HG03108 (cell line): ENCODE measurements at regions not wholly inside any gene's neighbourhood (a gene's known extent, or its start where the extent isn't known, plus 50 kb on each side); places are given as distances from the start of the nearest gene placed in this dataset.

Source experiments
- ATAC-seq: cut with Tn5 transposase; IDR thresholded peaks from one replicate; pipeline ENCODE4 v1.9.1; 2021; ENCODE audit warnings: moderate library complexity; ENCODE audit not compliant: unreplicated experiment

DNA sequence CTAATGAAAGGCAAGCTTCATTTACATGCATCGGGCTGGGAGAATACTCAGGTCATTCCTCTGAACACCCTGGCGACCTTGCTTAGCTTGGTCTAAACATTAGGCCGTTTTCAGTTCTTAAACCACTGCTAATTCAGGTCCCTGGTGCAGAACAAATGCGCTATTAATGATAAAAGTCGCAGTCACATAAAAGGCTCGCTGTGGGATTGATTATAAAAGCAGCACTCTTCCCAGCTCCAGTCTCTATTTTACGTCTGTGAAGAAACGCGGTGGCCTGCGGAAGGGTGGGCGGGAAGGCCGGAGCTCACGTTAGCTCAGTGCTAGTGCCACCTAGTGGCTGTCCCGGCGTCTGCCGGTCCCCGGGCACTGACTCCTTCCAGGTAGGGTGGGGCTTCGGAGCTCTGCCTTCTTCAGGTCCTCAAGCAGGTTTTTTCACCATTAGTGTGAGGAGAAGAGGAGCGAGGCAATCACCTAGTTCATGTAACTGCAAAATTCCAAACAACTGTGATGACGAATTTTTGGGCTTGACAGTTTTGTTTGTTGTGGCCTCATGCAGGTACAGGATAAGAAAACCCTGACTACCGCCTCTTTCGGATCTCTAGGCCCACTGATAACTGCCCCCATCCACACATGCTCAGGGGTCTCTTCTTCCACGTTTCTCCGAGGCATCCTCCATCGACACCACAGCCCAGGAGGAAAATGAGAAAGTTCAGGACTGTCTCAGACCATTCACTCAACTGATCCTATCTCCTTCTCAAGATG, 66.5 kb upstream of the CLMP start:
- ATAC-seq, result peak; percentile 68

DNA sequence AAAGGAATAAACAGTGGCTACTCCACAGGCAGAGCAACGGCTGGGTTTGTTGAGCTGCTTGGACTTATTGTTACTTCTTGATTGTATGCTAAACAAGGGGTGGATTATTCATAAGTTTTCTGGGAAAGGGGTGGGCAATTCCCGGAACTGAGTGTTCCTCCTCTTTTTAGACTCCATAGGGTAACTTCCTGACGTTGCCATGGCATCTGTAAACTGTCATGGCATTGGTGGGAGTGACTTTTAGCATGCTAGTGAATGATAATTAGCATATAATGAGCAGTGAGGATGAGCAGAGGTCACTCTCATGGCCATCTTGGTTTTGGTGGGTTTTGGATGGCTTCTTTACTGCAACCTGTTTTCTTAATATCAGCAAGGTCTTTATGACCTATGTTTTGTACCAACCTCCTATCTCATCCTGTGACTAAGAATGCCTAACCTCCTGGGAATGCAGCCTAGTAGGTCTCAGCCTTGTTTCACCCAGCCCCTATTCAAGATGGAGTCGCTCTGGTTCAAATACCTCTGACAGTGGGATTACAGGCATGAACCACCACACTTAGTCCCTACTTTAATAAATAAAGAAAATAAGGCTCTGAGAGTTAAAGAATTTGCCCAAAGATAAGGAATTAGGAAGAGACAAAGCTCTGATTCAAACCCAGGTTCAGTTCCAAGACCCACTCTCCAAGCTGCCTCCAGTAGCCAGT, 65.6 kb upstream of the CLMP start:
- no peak for ATAC-seq

DNA sequence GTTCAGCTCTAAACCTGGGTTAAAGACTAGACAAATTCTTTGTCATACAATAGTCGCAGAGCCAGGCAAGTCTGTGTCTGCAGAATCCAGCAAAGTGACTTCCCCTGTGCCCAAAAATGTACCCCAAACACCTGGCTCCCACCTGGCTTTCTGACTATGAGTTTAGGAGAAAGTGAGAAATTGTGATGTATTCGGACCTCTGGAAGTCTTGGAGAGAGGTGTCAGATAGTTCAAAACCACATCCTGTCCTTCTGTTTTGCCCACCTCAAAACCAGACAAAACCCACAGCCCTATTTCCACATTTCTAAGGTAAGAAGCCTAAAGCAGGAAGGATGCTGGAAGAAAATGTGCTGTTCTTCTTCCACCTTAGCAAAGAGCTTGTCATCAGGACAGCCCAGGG, 63.8 kb upstream of the CLMP start:
- ATAC-seq, result no peak

DNA sequence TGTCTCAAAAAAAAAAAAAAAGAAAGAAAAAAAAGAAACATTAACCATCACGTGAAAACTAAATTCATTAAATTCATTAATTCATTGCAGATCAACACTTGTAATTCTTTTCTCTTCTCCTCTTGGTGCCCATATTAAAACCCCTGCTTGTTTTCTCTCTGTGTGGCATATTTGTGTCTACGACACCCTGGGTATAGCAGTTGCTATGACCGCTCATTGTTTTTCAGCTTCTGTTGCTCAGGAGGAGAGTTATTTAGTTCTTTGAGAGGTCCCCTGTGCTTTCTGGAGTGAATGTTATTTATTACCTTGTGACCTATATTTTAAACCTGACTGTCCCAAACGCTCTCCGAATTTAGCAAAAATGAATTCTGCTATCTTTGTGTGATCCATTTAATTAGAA, 62.3 kb upstream of the CLMP start:
- no peak for ATAC-seq

DNA sequence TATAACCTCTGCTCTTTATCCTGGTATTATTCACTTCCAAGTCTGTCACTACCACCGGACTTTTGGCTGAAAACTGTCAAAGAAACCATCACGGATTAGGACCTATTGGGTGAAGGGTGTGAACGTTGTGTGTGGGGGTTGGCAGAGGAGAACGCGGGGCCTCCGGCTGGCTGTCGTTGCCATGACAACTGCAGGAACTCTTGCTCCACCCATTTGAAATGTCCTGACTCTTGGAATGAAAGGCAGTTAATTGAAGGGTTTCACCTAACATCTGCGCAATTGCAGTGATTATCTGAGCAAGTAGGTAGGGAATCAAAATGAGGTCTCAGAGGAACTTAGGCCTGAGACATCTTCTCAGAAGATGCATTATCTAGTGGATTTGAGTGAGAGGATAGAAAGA, 60.9 kb upstream of the CLMP start:
- ATAC-seq, result no peak

DNA sequence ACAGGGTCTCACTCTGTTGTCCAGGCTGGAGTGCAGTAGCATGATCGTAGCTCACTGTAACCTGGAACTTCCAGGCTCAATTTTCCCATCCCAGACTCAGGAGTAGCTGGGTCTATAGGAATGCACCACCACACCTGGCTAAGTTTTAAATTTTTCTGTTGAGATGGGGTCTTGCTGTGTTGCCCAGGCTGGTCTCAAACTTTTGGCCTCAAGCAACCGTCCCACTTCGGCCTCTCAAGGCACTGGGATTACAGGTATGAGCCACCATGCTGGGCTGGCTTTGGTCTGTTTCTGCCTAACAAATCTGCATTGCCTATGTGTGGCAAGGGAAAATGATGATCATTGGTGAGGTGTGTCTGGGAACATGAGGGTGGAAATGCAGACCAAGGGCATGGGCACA, 59.3 kb upstream of the CLMP start:
- ATAC-seq, result no peak

DNA sequence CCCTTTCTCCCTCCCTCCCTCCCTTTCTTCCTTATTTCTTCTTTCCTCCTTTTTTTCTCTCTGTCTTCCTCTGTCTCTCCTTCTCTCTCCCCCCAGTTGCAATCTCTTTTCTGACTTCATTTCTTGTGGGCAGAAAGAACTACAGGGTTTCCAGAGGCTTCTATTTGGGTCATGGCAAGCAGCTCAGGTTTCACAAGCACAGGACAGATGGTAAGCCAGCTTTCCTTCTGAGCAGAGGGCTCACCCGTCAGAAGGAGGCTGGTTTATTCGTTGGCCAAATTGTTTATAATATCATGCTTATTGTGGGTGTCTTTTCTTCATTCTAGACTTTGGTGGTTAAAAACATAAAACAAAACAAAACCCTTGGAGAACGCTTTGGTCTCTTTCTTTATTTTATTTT, 58.9 kb upstream of the CLMP start:
- ATAC-seq, result no peak

DNA sequence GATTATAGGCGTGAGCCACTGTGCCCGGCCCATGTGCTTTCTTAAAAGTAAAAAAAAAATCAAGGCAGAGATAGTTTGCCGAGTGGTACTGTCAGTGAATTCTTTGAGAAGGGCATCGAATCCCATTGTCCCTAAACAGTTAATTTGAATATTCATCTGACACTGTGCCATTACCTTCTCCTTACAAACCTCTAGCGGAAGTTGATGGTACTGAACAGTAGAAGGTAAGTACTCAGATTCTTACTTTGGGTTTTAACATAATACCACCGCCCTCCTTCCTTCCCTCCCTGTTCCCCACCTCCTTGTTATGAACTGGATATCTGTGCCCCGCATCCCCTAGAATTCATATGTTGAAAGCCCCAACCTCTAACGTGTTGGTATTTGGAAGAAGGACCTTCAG, 58.2 kb upstream of the CLMP start:
- no peak for ATAC-seq

DNA sequence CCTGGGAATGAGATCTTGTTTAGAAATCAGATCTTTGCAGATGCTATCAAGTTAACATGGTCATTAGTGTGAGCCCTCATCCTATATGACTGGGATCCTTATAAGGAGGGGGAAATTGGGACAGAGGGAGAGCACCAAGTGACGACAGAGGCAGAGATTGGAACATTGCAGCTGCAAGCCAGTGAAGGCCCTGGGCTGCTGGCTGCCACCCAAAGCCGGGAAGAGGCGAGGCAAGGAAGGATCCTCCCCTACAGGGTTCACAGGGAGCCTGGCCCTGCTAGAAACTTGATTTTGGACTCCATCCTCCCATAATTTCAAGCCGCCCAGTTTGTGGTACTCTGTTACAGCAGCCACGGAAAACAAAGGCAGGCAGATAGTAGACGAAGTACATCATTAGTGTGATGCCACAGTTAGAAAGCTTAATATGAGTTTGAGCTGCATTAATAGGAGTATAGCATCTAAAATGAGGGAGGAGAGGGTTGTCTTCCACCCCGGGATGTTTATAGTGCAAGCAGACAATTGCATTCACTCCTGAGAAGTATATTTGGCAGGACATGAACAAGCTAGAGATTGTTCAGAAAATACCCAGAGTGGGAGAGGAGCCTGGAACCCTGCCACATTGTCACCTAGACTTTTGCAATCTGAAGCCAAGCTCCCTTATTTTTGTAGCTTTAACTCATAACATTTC, 56.8 kb upstream of the CLMP start:
- ATAC-seq, result no peak

DNA sequence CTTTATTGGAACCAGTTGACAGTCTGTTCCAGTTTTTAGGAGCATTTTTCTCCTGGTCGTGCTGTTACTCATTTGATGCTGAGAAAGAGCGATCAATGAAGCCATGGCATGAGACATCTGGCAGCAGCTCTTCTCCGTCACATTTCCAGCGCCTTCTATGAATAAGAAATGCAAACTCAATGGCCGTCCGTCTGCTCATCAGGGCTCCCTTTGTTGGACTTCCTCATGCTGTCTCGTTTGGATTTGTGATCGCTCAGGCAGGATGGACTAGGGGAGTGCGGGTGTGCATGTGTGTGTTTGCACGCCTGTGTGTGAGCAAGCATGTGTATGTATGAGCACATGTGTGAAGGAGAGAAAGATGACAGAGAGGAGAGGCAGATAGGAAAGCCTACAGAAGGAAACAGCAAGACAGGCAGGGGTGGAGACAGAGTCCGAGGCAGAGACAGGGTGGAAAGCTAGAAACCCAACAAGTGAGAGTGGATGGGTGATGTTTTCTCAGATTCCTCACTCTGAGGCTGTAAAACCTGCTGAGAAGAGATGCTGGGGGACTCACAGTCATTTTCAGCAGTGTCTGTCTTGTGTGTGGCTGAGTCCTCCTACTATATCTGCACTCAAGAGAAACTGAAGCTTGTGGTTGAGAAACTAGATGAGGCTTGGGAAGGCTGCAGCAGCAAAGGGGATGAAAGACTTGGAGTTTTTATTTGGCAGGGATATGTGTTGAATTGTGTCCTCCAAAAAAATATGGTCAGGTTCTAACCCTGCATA, 56.0 kb upstream of the CLMP start:
- ATAC-seq, result no peak

DNA sequence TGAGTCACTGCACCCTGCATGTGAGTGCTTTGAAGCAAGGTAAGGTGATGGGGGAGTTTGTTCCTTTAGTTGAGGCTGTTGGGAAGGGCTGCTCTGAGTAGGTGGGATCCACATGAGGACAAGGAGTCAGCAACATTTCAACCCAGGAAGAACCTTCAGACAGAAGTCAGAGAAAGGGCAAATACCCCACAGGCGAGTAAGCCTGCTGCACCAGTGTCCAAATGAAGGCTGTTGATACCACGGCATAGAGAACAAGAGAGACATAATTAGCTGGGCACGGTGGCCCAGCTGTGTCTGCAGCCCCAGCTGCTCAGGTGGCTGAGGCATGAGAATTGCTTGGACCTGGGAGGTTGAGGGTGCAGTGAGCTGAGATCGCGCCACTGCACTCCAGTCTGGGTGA, 54.3 kb upstream of the CLMP start:
- ATAC-seq, result no peak

DNA sequence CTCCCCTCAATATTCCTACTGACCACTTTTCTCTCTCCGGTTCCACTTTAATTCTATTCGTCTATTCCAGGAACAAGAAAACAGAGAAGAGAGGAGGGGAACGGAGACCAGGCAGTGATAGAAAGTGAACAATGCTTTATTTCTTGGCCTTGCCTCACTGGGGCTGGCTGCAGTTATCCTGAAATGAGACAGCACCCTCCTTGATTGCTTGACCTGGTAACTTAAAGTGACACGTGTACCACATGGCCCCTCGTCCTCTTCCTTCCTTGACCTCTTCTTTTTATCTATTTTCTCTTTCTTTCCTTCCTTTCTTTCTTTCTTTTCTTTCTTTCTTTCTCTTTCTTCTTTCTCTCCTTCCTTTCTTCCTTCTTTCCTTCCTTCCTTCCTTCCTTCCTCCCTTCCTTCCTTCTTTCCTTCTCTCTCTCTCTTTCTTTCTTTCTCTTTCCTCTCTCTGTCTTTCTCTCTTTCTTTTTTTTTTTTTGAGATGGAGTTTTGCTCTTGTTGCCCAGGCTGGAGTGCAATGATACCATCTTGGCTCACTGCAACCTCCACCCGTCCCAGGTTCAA, 52.8 kb upstream of the CLMP start:
- no peak for ATAC-seq

DNA sequence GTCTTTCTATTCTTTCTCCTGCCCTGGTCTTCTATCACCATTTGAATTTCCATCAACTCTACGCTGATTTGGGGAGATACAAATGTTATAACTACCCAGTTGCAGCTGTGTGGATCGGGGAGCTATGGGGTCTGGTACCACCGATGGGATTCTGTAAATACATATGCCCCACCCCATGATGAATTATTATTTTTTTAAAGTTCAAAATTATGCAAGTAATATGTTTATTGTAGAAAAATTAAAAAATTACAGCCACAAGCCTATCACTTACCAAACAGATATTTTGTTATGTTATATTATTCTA, 52.4 kb upstream of the CLMP start:
- ATAC-seq, result no peak

DNA sequence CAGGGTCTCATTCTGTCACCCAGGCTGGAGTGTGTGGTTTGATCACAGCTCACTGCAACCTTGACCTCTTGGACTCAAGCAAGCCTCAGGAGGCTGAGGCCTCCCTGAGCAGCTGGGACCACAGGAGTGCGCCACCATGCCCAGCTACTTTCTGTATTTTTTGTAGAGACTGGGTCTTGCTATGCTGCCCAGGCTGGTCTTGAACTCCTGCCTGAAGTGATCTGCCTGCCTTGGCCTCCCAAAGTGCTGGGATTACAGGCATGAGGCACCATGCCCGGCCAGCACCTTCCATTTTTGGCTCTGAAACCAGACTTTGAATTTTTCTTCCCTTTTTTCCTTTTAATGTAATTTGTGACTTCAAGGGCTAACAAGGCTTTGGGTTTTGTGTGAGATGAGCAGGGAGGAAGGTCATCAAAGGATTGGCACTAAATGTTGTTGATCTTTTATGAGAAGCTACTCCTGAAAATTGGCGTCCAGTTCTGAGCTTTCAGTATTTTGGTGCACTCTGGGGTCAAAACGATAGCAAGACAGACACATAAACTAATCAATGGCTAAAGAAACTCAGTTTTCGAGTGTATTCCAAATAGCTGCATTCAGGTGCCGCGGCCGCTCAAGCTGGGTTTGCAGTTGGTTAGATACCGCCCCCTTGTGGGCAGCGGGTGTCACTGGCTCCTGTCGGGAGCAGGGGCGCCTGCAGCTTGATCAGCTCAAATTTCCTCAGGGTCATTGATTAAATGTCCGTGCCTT, 51.9 kb upstream of the CLMP start:
- ATAC-seq, result no peak

DNA sequence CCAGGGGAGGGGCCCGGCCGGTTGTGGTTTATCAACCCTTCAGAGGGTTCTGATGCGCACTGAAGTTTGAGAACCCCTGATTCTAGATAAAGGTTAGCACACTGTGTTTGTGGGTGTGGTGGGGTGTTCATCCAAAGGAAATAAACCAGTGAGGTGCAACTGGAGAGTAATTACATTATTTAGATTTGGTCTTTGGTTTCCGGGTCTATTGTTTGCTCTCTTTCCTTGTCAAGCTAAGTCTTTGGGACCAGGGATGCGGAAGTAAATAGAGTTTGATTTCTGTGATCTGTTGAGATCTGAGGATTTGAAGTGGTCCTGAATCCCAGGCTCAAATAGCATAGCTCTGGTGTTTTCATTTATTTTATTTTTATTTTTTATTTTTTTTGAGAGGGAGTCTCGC, 50.5 kb upstream of the CLMP start:
- ATAC-seq, result no peak
